GM19468 (cell line): ENCODE measurements at regions not wholly inside any gene's neighbourhood (a gene's known extent, or its start where the extent isn't known, plus 50 kb on each side); places are given as distances from the start of the nearest gene placed in this dataset.

Experiments used
- ATAC-seq: cut with Tn5 transposase; IDR thresholded peaks from one replicate; pipeline ENCODE4 v1.9.1; 2021; ENCODE audit warnings: mild to moderate bottlenecking, moderate library complexity, moderate number of reproducible peaks; ENCODE audit not compliant: unreplicated experiment; ENCODE audit errors: extremely low read depth

DNA sequence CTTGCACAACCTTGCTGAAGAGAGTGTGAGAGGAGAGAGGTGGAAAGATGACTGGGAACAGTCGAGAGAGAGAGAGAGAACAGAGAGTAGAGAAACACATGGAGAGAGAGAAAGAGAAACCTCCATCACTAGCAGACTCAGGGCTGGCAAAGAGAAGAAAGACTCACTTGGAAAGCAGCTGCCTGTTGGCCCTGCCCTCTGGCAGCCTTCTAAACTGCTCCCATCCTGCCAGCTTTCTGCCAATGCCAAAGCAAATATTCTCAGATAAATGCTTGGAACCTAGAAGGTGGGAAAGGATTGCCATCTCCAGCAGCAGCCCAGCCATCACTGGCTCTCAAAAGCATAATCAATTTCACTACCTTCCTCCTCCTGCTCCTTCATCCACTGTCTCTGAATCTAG is 107.9 kb upstream of the WSCD2 start:
- ATAC-seq, result no peak

DNA sequence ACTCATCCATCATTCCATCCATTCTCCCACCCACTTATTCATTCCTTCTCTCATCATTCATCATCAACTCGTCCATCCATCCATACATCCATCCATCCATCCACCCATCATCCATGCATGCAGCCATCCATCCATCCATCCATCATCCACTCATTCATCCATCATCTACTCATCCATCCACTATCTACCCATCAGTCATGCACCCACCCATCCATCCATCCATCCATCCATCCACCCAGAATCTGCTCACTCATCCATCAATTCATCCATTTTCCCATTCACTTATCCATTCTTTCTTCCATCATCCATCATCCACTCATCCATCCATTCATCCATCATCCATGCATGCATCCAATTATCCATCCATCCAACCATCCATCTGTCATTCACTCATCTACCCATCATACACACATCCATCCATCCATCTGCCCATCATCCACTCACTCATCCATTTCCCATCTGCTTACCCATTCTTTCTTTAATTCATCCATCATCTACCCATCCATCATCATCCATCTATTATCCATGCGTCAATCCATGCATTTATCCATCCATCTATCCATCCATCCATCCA is 107.1 kb upstream of the WSCD2 start:
- ATAC-seq, result no peak

DNA sequence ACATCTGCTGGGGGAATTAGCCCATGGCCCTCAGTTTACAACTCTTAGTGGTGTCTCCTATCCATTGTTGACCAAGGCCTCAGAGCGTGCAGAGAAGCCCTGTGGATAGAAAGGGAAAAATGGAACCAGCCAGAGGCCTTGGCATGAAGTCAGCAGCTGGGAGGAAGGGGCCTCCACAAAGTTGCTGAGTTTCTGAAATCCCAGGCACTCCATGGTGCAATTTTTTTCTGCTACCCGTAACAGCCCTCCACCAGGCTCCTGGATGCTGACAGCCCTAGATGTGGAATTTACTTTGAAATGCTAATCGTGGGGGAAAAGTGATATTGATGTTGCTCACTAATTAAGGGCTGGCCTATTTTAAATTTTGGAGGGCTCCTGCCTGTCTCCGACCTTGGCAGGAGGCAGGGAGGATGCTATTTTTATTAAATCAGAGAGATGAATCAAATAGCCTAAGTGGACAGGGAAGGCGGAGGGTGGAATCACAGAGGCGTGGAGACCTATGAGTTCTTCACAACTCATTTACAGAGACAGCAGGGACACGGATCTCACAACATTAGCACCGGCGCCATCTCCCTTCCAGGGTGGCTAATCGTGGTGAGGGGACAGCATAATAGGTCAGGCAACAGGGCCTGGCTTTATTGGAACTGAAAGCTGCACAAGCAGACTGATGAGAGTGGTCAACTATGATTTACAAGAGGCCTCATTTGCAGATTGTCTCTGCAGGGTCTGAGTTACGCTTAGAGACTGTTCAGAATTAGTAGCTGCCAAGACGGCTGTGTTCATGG is 99.8 kb upstream of the WSCD2 start:
- no peak for ATAC-seq

- no peak for ATAC-seq
These were observed 96.0 kb upstream of the WSCD2 start for GRCh38 chr12:108033090-108033489.

GRCh38 chr12:108035372-108035771 is 93.7 kb upstream of the WSCD2 start:
- no peak for ATAC-seq

DNA sequence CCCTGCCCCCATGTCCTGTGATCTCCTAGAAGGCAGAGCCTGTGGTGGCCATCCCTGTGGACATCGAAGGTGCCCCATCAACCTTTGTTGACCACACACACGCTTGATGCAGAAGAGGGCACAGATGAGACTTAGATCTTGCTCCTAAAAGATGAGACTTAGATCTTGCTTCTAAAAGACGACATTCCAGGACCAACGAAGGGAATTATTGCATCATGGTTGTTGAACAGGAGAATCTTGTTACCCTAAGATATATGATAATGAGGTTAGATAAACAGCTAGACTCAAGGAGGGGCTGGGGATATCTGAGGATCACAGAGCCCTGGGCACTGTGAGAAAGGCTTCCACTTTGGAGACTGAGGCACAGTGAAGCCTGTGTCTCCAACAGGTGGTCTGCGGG is 91.1 kb upstream of the WSCD2 start:
- ATAC-seq, result no peak

- no peak for ATAC-seq
These were observed 89.3 kb upstream of the WSCD2 start for GRCh38 chr12:108039794-108040193.

DNA sequence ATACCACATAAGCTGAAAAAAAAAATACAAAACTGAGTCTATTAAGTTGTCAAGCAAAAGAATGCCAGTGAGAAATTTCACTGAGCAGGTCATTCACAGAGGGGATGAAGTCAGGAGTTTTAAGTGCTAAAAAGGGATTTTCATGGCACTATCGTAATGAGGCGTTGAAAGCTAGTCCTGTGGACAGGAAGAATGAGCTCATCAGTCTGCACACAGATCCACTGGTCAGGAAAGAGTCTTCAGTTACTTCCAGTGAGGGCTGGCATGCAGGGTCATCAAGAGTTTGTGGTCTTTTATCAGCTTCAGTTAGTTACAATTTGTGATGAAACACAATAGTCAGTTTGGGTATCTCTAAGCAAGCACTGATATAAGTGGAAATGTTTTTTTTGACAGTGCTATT is 88.1 kb upstream of the WSCD2 start:
- no peak for ATAC-seq

- no peak for ATAC-seq
These were observed 85.8 kb upstream of the WSCD2 start for GRCh38 chr12:108043286-108043685.

DNA sequence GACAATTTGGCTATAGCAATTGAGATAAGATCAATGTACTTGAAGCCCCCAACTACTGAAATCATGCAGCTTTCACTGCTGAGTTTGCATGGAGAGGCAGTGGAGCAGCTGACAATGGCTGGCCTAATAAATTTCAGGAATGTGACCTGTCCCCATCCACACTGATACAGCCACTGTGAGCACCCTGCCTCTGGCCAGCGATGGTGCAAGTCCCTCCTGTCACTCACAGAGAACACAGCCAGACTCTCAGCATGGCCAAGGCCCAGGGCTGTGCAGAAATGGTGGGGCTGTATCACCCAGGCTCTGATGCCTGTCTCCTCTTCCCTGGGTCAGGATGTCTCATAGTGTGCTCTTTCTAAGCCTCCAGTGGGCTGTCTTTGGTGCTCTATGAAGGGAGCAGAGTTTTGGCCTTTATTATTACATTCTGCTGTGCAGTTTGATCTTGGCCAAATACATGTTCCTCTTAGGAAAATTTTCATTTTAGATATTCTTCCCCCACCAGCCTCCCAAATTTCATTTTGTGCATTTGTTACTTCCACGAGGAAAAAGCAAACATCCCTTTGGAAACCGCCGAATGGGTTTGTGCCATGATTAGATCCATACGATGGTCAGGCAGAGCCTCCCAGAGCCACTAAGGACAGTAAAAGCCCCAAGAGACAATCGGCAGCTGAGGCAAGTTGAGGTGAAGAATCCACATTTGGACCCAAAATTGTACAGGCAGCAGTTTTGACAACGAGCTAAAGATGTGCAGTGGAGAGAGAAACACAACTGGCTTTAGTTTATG is 85.1 kb upstream of the WSCD2 start:
- ATAC-seq, result no peak

- ATAC-seq, result no peak
These were observed 83.0 kb upstream of the WSCD2 start for GRCh38 chr12:108046135-108046534.

- no peak for ATAC-seq
These were observed 82.4 kb upstream of the WSCD2 start for GRCh38 chr12:108046650-108047049.

- ATAC-seq, result no peak
These were observed 82.0 kb upstream of the WSCD2 start for GRCh38 chr12:108047071-108047550.

DNA sequence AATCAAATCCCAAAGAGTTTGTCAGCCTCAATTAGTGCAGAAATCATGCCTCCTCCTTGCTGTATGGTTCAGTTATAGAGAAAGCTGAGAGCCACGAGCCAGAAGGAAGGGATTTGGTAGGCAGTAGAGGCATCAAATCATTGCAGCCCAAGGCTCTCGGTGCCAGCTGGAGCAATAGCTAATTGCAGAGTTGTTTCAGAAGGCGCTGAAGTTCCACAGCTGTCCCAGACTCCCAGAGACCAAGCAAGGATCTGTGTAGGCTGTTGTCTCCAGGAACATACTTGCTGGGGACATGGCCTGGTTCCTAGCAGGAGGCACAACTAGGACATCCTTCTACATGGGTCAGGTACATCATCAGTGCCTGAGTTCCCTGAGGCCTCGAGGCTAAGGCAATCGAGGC is 80.4 kb upstream of the WSCD2 start:
- no peak for ATAC-seq

DNA sequence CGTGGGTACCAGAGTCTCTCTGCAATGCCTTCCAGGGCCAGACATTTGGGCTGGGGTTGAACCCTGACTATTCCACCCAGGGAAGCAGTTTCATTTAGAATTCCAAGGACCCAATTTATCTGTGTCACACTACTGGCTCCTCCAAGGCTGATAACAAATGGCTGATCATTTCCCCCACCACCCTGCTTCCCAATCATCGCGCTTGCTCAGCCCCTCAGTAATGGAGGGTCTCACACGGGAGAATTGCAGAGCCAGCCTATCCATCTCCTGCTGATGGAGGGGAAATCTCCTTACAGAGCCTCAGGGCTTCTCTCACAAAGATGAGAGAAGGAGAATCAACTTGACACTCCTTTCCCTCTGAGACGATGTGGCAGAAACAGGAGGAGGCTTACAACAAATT is 78.4 kb upstream of the WSCD2 start:
- ATAC-seq, result no peak

DNA sequence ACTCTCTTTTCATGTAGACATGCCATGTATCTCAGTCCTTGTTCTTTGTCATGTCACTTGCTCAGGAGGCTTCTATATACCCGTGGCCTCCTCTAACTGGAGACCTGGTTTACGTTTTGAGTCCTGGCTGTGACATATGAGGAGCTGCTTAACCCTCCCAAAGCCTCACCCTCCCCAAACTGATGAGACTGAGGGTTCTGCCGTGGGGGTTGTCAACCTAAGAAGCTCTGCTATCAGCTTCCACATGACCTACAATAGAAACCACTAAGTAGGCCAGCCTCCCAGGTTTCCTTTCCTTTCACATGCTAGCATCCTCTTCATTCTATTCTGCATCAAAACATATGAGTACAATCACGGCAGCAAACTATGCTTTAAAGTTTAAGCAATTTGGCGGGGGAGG is 76.8 kb upstream of the WSCD2 start:
- ATAC-seq, result no peak

DNA sequence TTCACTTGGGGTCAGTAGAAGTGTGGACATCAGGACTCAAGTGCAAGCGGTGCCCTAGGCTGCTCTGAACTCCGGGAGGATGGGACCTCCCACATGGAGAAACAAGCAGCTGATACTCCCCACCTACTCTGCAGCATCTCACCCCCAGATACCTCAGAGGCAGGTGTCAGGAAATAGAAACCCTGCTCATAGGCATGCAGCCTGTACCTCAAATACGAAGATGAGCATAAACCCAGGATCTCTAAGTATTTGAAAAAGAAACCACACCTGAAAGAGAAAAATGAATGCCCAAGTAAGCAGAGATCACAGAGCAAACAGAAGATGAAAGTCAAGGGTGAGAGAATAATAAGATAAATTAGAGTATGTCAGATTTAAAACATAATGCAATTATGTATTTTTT is 75.6 kb upstream of the WSCD2 start:
- ATAC-seq, result no peak

DNA sequence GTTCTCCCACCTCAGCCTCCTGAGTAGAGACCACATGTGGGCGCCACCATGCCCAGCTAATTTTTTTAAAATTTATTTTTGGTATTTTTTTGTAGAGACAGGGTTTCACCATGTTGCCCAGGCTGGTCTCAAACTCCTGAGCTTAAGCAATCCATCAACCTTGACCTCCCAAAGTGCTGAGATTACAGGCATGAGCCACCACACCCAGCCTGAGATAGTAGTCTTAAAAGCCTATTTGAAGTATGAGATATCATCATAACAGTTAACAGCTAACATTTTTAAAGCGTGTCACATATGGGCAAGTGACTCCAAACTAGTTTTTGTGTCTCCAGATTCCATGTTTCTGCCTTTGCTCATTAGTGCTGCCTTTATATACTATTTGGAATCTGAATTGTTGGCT is 74.6 kb upstream of the WSCD2 start:
- no peak for ATAC-seq

GRCh38 chr12:108055141-108055540 is 73.9 kb upstream of the WSCD2 start:
- ATAC-seq, result no peak

DNA sequence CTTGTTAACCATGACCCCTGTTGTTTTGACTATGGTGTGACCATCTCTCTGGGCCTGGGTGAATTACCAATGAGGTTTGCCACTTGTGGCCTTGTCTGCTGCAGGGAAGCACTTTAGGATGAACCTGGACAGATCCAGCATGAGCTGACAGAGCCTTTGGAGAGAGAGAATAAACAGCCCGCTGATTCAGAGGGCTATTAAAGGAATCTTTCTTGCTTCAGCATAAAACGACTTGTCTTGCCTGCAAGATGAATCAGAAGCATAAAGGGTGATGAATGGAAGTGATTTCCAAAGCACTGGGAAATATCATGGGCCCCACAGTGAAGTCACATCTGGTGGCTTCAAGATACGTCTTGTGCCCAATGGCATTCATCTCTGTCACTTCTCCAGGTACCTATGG is 69.0 kb upstream of the WSCD2 start:
- no peak for ATAC-seq

DNA sequence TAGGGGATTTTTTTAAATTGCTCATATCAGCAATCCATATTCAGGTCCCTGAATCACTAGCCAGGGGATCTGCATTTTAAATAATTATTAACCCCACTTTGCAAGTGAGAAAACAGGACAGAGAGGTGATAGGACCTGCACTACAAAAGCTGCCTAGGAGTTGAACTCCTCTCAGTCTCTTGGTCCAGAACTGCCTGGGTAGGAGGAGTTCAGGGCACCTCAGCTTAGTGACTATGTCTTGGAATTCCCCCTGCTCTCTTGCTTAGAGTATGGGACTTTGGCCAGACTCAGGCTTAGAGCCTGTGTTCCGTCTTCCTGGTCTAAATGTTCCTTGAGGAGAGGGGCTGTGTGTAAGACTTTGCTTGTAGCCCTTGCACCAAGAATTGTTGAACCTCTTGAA is 68.2 kb upstream of the WSCD2 start:
- ATAC-seq, result no peak
